ENCODE measurements at regions not wholly inside any gene's neighbourhood (a gene's known extent, or its start where the extent isn't known, plus 50 kb on each side); places are given as distances from the start of the nearest gene placed in this dataset.

- TF ChIP-seq, protein P1, sequence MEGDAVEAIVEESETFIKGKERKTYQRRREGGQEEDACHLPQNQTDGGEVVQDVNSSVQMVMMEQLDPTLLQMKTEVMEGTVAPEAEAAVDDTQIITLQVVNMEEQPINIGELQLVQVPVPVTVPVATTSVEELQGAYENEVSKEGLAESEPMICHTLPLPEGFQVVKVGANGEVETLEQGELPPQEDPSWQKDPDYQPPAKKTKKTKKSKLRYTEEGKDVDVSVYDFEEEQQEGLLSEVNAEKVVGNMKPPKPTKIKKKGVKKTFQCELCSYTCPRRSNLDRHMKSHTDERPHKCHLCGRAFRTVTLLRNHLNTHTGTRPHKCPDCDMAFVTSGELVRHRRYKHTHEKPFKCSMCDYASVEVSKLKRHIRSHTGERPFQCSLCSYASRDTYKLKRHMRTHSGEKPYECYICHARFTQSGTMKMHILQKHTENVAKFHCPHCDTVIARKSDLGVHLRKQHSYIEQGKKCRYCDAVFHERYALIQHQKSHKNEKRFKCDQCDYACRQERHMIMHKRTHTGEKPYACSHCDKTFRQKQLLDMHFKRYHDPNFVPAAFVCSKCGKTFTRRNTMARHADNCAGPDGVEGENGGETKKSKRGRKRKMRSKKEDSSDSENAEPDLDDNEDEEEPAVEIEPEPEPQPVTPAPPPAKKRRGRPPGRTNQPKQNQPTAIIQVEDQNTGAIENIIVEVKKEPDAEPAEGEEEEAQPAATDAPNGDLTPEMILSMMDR (IDR thresholded peaks at IDR 0.05) = no peak
- H3K4me3 ChIP-seq = no peak overlapping the region
- intact Hi-C loops (cut with DNase I) = no loop called here
- no peak overlapping the region for H3K27ac ChIP-seq
- H3K27me3 ChIP-seq = no peaks in the 10 kb centered on the region
- H3K4me1 ChIP-seq = no peaks in the 10 kb centered on the region
- no peaks in the 10 kb centered on the region for H3K36me3 ChIP-seq
- DNase-seq (ENCODE audit: low spot score in 2 of 2) = no peak
- no peaks in the 10 kb centered on the region for H3K9me3 ChIP-seq
Measured at GRCh38 chr12:59928416-59928815, 332.6 kb downstream of the SLC16A7 start.

- Histone ChIP-seq H3K4me3 (no peak overlapping the region), H3K27me3 (no peaks in the 10 kb centered on the region), H3K9me3 (no peaks in the 10 kb centered on the region), H3K36me3 (no peaks in the 10 kb centered on the region), H3K27ac (no peak overlapping the region), H3K4me1 (no peaks in the 10 kb centered on the region)
- intact Hi-C loops (cut with DNase I) = no loop called here
- TF ChIP-seq, protein P1 (IDR thresholded peaks at IDR 0.05) = no peak
- DNase-seq (ENCODE audit: low spot score in 2 of 2) = no peak
Measured at GRCh38 chr12:59929110-59929509, 333.3 kb downstream of the SLC16A7 start.

GRCh38 chr12:59934486-59934885 lies 338.7 kb downstream of the SLC16A7 start:
- no peak for DNase-seq (ENCODE audit: low spot score in 2 of 2)
- TF ChIP-seq, protein P1 (IDR thresholded peaks at IDR 0.05) = no peak
- Histone ChIP-seq H3K27ac (no peak overlapping the region), H3K4me3 (no peak overlapping the region), H3K4me1 (no peaks in the 10 kb centered on the region), H3K27me3 (no peaks in the 10 kb centered on the region), H3K36me3 (no peaks in the 10 kb centered on the region), H3K9me3 (no peaks in the 10 kb centered on the region)
- intact Hi-C loops (cut with DNase I) = no loop called here

- H3K27ac ChIP-seq = no peak overlapping the region
- H3K4me1 ChIP-seq = no peaks in the 10 kb centered on the region
- H3K4me3 ChIP-seq = no peak overlapping the region
- intact Hi-C loops (cut with DNase I) = no loop called here
- no peaks in the 10 kb centered on the region for H3K27me3 ChIP-seq
- no peak for DNase-seq (ENCODE audit: low spot score in 2 of 2)
- no peaks in the 10 kb centered on the region for H3K36me3 ChIP-seq
- no peaks in the 10 kb centered on the region for H3K9me3 ChIP-seq
- TF ChIP-seq, protein P1 (IDR thresholded peaks at IDR 0.05) = no peak
Measured at GRCh38 chr12:59936534-59936933, 340.7 kb downstream of the SLC16A7 start.

GRCh38 chr12:59937148-59937547 lies 341.3 kb downstream of the SLC16A7 start:
- no peak overlapping the region for H3K4me3 ChIP-seq
- no peaks in the 10 kb centered on the region for H3K9me3 ChIP-seq
- intact Hi-C loops (cut with DNase I) = no loop called here
- no peaks in the 10 kb centered on the region for H3K27me3 ChIP-seq
- no peak for DNase-seq (ENCODE audit: low spot score in 2 of 2)
- H3K4me1 ChIP-seq = no peaks in the 10 kb centered on the region
- TF ChIP-seq, protein P1 (IDR thresholded peaks at IDR 0.05) = no peak
- H3K36me3 ChIP-seq = no peaks in the 10 kb centered on the region
- no peak overlapping the region for H3K27ac ChIP-seq

Data from ascending aorta (tissue), 2 donors.